Heart left ventricle (tissue), 16 donors: ENCODE measurements at regions not wholly inside any gene's neighbourhood (a gene's known extent, or its start where the extent isn't known, plus 50 kb on each side); places are given as distances from the start of the nearest gene placed in this dataset.

ENCODE experiments used
- ATAC-seq, 4 donors: fragments of 200-7000 bp; cut with Tn5 transposase; one replicate each; pipeline ENCODE4 v1.9.1; 2020 to 2022; ENCODE audit warnings: moderate library complexity in 4 of 4, mild to moderate bottlenecking in 3 of 4, moderate number of reproducible peaks in 1 of 4
- DNase-seq, 5 donors: peaks; one replicate each; pipeline ENCODE4 v3.0.0-alpha.2; 2020
- H3K27ac ChIP-seq, 12 donors: fragments of 200-600 bp; sonication (generic) in 4 of 12; one replicate each; pipeline versions ENCODE4 v1.5.0 to v1.8.0; 2016 to 2022; ENCODE audit warnings: mild to moderate bottlenecking in 2 of 12
- H3K27me3 ChIP-seq, 9 donors: fragments of 200-600 bp; sonication (generic) in 2 of 9; one replicate each; pipeline versions ENCODE4 v1.5.1 to v1.8.0; 2016 to 2022; ENCODE audit warnings: mild to moderate bottlenecking in 3 of 9
- H3K36me3 ChIP-seq, 9 donors: fragments of 200-600 bp; sonication (generic) in 2 of 9; one replicate each; pipeline versions ENCODE4 v1.5.0 to v1.8.0; 2018 to 2022; ENCODE audit warnings: mild to moderate bottlenecking in 2 of 9
- H3K4me1 ChIP-seq, 12 donors: fragments of 200-600 bp; sonication (generic) in 4 of 12; one replicate each; pipeline versions ENCODE4 v1.5.0 to v1.8.0; 2016 to 2022; ENCODE audit warnings: mild to moderate bottlenecking in 3 of 12
- H3K4me3 ChIP-seq, 12 donors: fragments of 200-600 bp; sonication (generic) in 4 of 12; one replicate each; pipeline versions ENCODE4 v1.5.0 to v1.8.0; 2017 to 2022; ENCODE audit warnings: mild to moderate bottlenecking in 9 of 12, moderate library complexity in 4 of 12
- H3K9me3 ChIP-seq, 12 donors: fragments of 200-600 bp; sonication (generic) in 4 of 12; one replicate each; pipeline versions ENCODE4 v1.5.0 to v1.8.0; 2016 to 2022; ENCODE audit warnings: mild to moderate bottlenecking in 1 of 12
- POLR2A ChIP-seq, 2 donors: fragments of 450-650 bp; IDR thresholded peaks; one replicate each; pipeline ENCODE4 v1.6.1; 2017; ENCODE audit warnings: antibody characterized with exemption in 2 of 2, mild to moderate bottlenecking in 2 of 2, moderate library complexity in 2 of 2
- WGBS, 4 donors: extraction: QIAGEN DNeasy Blood & Tissue Kit in 2 of 4; methylation state at CpG; one replicate each; pipeline versions ENCODE4 v1.1.5 to v1.1.7; 2013 to 2018; 5-methylcytosine and 5-hydroxymethylcytosine counted together
- intact Hi-C, 10 donors: fragments of 100-400 bp; cut with DNase I; formaldehyde crosslinking; loops; one replicate each; pipeline versions ENCODE4 v1.11.1 to v1.14.2; 2022
- TF ChIP-seq, protein P1 (sequence below), 12 donors: fragments of 200-600 bp; sonication (generic) in 4 of 12; IDR thresholded peaks; one replicate each; pipeline versions ENCODE4 v1.5.0 to v1.8.0; 2018 to 2022; ENCODE audit warnings: antibody characterized with exemption in 12 of 12, mild to moderate bottlenecking in 5 of 12
- donor health status: ischemic (EF 13 %, LVEDD 7.1; RV severe dilation, severe dysfunction).
- donor health status: healthy with polysubstance abuse.
- donor health status: DM: no; HTN: yes; CAD: no.
- donor health status: DM: no; HTN: no; CAD: no.
- donor health status: ischemic (EF 25% LVEDD 6.9; RV normal size, moderate dysfunction).
- donor health status: ischemic (EF 25% LVEDD 5.7; RV mildly dilated, moderate dysfunction).
- donor health status: healthy.
- donor health status: DM: yes; HTN: yes; CAD: no.
- donor health status: ischemic (EF 35%, LVEDD 5.7; RV mildly dilated, moderate dysfunction).
- donor health status: nonischemic (EF 11% LVEDD 7.7; RV severe dilation, severe dysfunction).
- donor health status: DM: yes; HTN: yes; CAD: no.
- donor health status: PGD.
- donor health status: ischemic (EF 29% LVEDD 5.4; RV normal size, mild dysfunction).
- donor health status: nonischemic (EF 23%, LVEDD 6.1; RV moderate dilation, normal function).

DNA sequence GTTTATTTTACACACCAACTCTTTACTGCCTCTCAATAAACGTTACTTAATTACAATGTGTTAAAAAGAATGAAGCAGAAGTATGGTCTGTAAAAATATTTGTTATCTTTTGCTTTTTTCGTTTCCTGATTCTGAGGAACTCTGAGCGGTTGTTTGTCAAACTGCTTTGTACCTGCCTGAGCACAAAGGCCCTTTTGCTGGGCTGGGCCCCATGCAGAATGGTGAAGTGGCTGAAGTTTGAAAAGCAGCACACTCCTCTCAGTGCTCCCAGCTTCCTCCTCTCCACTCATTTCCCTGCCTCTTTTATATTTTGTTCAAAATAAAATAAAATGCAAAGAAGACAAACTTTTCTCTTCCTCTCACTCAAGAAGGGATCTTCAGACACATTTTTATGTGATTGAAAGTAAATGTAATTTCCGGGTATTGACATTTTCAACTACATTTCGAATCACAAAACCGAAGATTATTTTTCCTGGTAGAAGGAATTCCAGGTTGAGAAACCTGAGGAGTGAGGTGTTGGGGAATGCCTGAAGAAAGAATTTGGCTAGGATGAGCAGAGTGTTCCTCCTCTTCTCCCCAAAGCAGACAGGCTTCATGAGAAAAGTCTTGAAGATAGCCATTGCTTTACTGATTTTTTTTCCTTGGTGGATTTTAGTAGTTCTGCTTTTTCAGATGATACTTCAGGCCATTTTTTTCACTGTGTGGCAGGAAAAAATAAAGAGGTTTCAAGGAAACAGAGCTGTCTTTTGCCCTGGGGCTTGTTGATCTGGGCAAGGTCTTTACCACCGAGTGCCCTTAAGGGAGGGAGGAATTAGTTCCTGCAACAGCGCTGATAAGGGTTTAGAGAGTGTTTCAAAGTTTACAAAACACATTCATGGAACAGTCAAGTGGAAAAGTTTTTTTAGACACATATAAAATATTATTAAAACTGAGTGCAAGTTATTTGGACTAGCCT lies 229.8 kb downstream of the NFKBIZ start:
- intact Hi-C loops, result no loop called here
- DNase-seq (no peak), ATAC-seq (no peak)
- H3K27ac ChIP-seq, result peak overlapping the region in 1 of 12 donors; percentile 54
- no peaks in the 10 kb centered on the region for H3K27me3 ChIP-seq
- no peaks in the 10 kb centered on the region for H3K36me3 ChIP-seq
- H3K4me1 ChIP-seq, result peaks cover 0 to 22% (median 0%) of the 10 kb centered on the region in 12 donors
- TF ChIP-seq, protein P1, sequence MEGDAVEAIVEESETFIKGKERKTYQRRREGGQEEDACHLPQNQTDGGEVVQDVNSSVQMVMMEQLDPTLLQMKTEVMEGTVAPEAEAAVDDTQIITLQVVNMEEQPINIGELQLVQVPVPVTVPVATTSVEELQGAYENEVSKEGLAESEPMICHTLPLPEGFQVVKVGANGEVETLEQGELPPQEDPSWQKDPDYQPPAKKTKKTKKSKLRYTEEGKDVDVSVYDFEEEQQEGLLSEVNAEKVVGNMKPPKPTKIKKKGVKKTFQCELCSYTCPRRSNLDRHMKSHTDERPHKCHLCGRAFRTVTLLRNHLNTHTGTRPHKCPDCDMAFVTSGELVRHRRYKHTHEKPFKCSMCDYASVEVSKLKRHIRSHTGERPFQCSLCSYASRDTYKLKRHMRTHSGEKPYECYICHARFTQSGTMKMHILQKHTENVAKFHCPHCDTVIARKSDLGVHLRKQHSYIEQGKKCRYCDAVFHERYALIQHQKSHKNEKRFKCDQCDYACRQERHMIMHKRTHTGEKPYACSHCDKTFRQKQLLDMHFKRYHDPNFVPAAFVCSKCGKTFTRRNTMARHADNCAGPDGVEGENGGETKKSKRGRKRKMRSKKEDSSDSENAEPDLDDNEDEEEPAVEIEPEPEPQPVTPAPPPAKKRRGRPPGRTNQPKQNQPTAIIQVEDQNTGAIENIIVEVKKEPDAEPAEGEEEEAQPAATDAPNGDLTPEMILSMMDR (IDR thresholded peaks at IDR 0.05), result no peak
- 60 to 72% (median 69%) methylated on average over 8 of the region's 8 CpGs for WGBS, 4 donors
- no peak overlapping the region for H3K4me3 ChIP-seq
- H3K9me3 ChIP-seq, result no peaks in the 10 kb centered on the region

GRCh38 chr3:102079809-102080197 lies 230.5 kb downstream of the NFKBIZ start:
- intact Hi-C loops, result no loop called here
- no peak for ATAC-seq

DNA sequence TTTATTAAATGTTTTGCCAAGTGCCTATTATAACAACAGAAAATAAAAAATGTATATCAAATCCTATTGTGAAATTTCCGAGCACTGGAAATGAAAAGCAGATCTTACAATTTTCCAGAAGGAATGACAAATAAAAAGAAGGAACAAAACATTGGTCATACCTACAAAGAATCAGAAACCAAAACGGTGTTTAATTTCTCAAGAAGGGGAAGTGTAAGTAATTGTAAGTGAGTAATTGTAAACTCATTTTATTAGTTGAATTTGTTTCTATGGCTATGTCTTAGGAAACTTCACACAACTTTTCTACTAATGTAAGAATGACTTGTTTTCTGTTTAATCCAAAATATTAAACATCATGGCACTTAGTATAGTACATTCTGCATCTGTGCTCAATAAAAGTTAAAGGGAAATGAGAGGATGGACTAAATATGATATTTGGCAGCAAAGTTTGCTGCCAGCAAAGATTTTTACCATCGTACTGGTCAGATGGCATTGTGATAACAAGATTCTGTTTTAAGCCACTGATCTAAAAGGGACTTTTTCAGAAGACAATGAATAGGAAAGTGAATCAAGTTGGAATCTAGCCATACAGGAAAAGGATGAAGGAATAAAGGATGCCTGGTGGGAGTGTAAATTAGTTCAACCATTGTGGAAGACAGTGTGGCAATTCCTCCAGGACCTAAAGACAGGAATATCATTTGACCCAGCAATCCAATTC lies 232.4 kb downstream of the NFKBIZ start:
- Histone ChIP-seq H3K4me3 (no peak overlapping the region), H3K9me3 (no peaks in the 10 kb centered on the region), H3K36me3 (no peaks in the 10 kb centered on the region), H3K27me3 (no peaks in the 10 kb centered on the region), H3K27ac (peak overlapping the region in 1 of 12 donors; percentile 6), H3K4me1 (peaks cover 0 to 22% (median 0%) of the 10 kb centered on the region in 12 donors)
- intact Hi-C loops, result no loop called here
- DNase-seq (no peak), ATAC-seq (no peak)
- no peak for TF ChIP-seq POLR2A (IDR thresholded peaks at IDR 0.05)
- TF ChIP-seq, protein P1 (IDR thresholded peaks at IDR 0.05), result no peak
- 66 to 71% (median 68%) methylated on average over 3 of the region's 3 CpGs for WGBS, 4 donors

More at GRCh38 chr3:102079809-102080197, 230.5 kb downstream of the NFKBIZ start:
- H3K4me1 ChIP-seq, result peaks cover 0 to 22% (median 0%) of the 10 kb centered on the region in 12 donors
- WGBS, 4 donors, result 82 to 90% (median 84%) methylated on average over 2 of the region's 2 CpGs
- no peaks in the 10 kb centered on the region for H3K9me3 ChIP-seq
- H3K36me3 ChIP-seq, result no peaks in the 10 kb centered on the region
- H3K27ac ChIP-seq, result peak overlapping the region in 1 of 12 donors; percentile 54
- H3K4me3 ChIP-seq, result no peak overlapping the region
- DNase-seq, result no peak
- TF ChIP-seq, protein P1 (IDR thresholded peaks at IDR 0.05), result no peak
- TF ChIP-seq POLR2A (IDR thresholded peaks at IDR 0.05), result no peak
- no peaks in the 10 kb centered on the region for H3K27me3 ChIP-seq

DNA sequence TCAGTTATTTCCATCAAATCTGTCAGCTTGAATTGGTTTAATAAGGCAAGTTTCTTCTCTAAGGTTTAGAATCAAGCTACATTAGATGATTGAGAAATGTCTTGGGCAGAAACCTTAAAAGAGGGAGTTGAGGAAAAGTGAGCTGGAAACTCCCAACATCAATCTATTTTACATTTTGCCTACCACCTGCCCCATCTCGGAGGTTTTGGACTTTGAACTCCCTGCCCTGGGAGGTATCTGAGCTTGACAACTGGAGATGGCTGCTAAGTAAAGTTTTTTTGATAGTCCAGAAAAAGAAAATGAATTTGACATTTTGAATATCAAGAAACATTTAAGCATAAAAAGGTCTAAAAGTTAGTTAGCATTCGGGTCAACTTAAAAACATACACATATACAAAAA lies 234.2 kb downstream of the NFKBIZ start:
- ATAC-seq (no peak), DNase-seq (no peak)
- TF ChIP-seq, protein P1 (IDR thresholded peaks at IDR 0.05), result no peak
- TF ChIP-seq POLR2A (IDR thresholded peaks at IDR 0.05), result no peak
- intact Hi-C loops, result no loop called here
- Histone ChIP-seq H3K27ac (no peak overlapping the region), H3K4me1 (peaks cover 0 to 21% (median 0%) of the 10 kb centered on the region in 12 donors), H3K36me3 (no peaks in the 10 kb centered on the region), H3K9me3 (no peaks in the 10 kb centered on the region), H3K4me3 (no peak overlapping the region), H3K27me3 (no peaks in the 10 kb centered on the region)
- WGBS, 4 donors, result 96 to 100% (median 97%) methylated on average over 2 of the region's 2 CpGs
